ENCODE measurements at regions not wholly inside any gene's neighbourhood (a gene's known extent, or its start where the extent isn't known, plus 50 kb on each side); places are given as distances from the start of the nearest gene placed in this dataset.

GRCh38 chr2:120570001-120570400 lies 165.7 kb upstream of the GLI2 start:
- TF ChIP-seq MAX (IDR thresholded peaks at IDR 0.05) (no peak), TBP (IDR thresholded peaks at IDR 0.05; ENCODE audit: low read depth, low read length) (no peak), CTCF (IDR thresholded peaks at IDR 0.05; ENCODE audit: control extremely low read depth in 1 of 3, insufficient read depth in 1 of 3, low read depth in 1 of 3, low read length in 3 of 3) (no peak), BRCA1 (IDR thresholded peaks at IDR 0.05; ENCODE audit: low read depth, low read length) (no peak), POLR2AphosphoS5 (IDR thresholded peaks at IDR 0.05; ENCODE audit: low read depth, low read length) (no peak), BCL11A (IDR thresholded peaks at IDR 0.05; ENCODE audit: low read depth in 2 of 2, low read length in 2 of 2) (no peak), KDM5A (IDR thresholded peaks at IDR 0.05; ENCODE audit: low read length) (no peak), POLR2A (IDR thresholded peaks at IDR 0.05; ENCODE audit: control extremely low read depth in 1 of 2, low read depth in 2 of 2, low read length in 2 of 2) (no peak), EZH2 (IDR thresholded peaks at IDR 0.05; ENCODE audit: low read depth, low read length, severe bottlenecking) (no peak)
